Loucy (cell line): ENCODE measurements at regions not wholly inside any gene's neighbourhood (a gene's known extent, or its start where the extent isn't known, plus 50 kb on each side); places are given as distances from the start of the nearest gene placed in this dataset.

Experiments used
- H2AFZ ChIP-seq: fragments of 200-600 bp; sonication (generic); 2 replicates; pipeline ENCODE4 v1.6.0; 2016; ENCODE audit warnings: antibody characterized with exemption, mild to moderate bottlenecking, low read length, moderate library complexity
- H3F3A ChIP-seq: fragments of 200-600 bp; 2 replicates; pipeline ENCODE4 v1.6.0; 2016; ENCODE audit warnings: antibody characterized with exemption, low read depth, mild to moderate bottlenecking
- H3K27me3 ChIP-seq: fragments of 200-600 bp; sonication (generic); 2 replicates; pipeline ENCODE4 v1.6.1; 2014; ENCODE audit warnings: low read length, mild to moderate bottlenecking; ENCODE audit not compliant: insufficient read depth, poor library complexity, severe bottlenecking
- H3K36me3 ChIP-seq: fragments of 200-600 bp; sonication (generic); 2 replicates; pipeline ENCODE4 v1.6.1; 2016; ENCODE audit warnings: low read length; ENCODE audit not compliant: insufficient read depth
- H3K4me1 ChIP-seq: fragments of 200-600 bp; sonication (generic); 2 replicates; pipeline ENCODE4 v1.5.1; 2014; ENCODE audit warnings: low read length, mild to moderate bottlenecking; ENCODE audit not compliant: insufficient read depth, poor library complexity, severe bottlenecking
- H3K4me2 ChIP-seq: fragments of 200-600 bp; sonication (generic); 2 replicates; pipeline ENCODE4 v1.6.0; 2014; ENCODE audit warnings: antibody characterized with exemption, low read length, low read depth, mild to moderate bottlenecking; ENCODE audit not compliant: poor library complexity, severe bottlenecking
- H3K4me3 ChIP-seq: fragments of 200-600 bp; sonication (generic); 2 replicates; pipeline ENCODE4 v1.5.1; 2014; ENCODE audit warnings: low read length, mild to moderate bottlenecking, mixed read lengths; ENCODE audit not compliant: poor library complexity, severe bottlenecking
- H3K79me2 ChIP-seq: fragments of 200-600 bp; sonication (generic); 2 replicates; pipeline ENCODE4 v1.6.1; 2014; ENCODE audit warnings: low read length; ENCODE audit not compliant: insufficient read depth
- H3K9ac ChIP-seq: fragments of 200-600 bp; sonication (generic); 2 replicates; pipeline ENCODE4 v1.6.0; 2014; ENCODE audit warnings: mild to moderate bottlenecking, low read depth, low read length, moderate library complexity; ENCODE audit not compliant: poor library complexity, severe bottlenecking
- H3K9me2 ChIP-seq: fragments of 200-600 bp; sonication (generic); replicated peaks from 2 replicates; pipeline ENCODE4 v1.6.1; 2016; ENCODE audit warnings: low read depth, low read length, mixed read lengths
- H3K9me3 ChIP-seq: fragments of 200-600 bp; sonication (generic); 2 replicates; pipeline ENCODE4 v1.6.1; 2014; ENCODE audit warnings: mild to moderate bottlenecking, antibody characterized with exemption, low read length, low read depth; ENCODE audit not compliant: insufficient read depth
- H4K20me1 ChIP-seq: fragments of 200-600 bp; sonication (generic); 2 replicates; pipeline ENCODE4 v1.6.0; 2014; ENCODE audit warnings: antibody characterized with exemption, low read length, mild to moderate bottlenecking; ENCODE audit not compliant: insufficient read depth, poor library complexity, severe bottlenecking
- CTCF ChIP-seq: fragments of 200-600 bp; sonication (generic); conservative IDR thresholded peaks from 2 replicates; pipeline ENCODE4 v1.5.1; 2014; ENCODE audit warnings: mild to moderate bottlenecking, antibody characterized with exemption, low read length
- EZH2phosphoT487 ChIP-seq: fragments of 200-600 bp; IDR thresholded peaks from 2 replicates; pipeline ENCODE4 v1.6.1; 2018; ENCODE audit warnings: antibody characterized with exemption, mild to moderate bottlenecking, moderate library complexity, borderline replicate concordance

GRCh38 chrX:78456909-78457308 lies 129.5 kb upstream of the CYSLTR1 start:
- H3K9me3 ChIP-seq, result no peaks in the 10 kb centered on the region; the same call in 1 of the 2 replicates
- H3F3A ChIP-seq, result no peaks in the 10 kb centered on the region
- no peaks in the 10 kb centered on the region for H3K79me2 ChIP-seq
- H3K27me3 ChIP-seq, result no peaks in the 10 kb centered on the region
- no peak overlapping the region for H2AFZ ChIP-seq
- no peaks in the 10 kb centered on the region for H3K36me3 ChIP-seq
- no peak overlapping the region for H3K4me3 ChIP-seq
- H3K9ac ChIP-seq, result no peak overlapping the region
- H3K4me2 ChIP-seq, result no peak overlapping the region
- no peaks in the 10 kb centered on the region for H4K20me1 ChIP-seq
- TF ChIP-seq EZH2phosphoT487, result no peak
- no peak for TF ChIP-seq CTCF
- H3K9me2 ChIP-seq, result no peaks in the 10 kb centered on the region
- no peaks in the 10 kb centered on the region for H3K4me1 ChIP-seq

GRCh38 chrX:78455901-78456300 lies 128.5 kb upstream of the CYSLTR1 start:
- Histone ChIP-seq H3F3A (no peaks in the 10 kb centered on the region), H3K27me3 (no peaks in the 10 kb centered on the region), H3K9ac (no peak overlapping the region), H3K36me3 (no peaks in the 10 kb centered on the region), H3K4me2 (no peak overlapping the region), H3K4me3 (no peak overlapping the region), H3K4me1 (no peaks in the 10 kb centered on the region), H3K79me2 (no peaks in the 10 kb centered on the region), H3K9me3 (no peaks in the 10 kb centered on the region; the same call in 1 of the 2 replicates), H2AFZ (no peak overlapping the region), H3K9me2 (no peaks in the 10 kb centered on the region), H4K20me1 (no peaks in the 10 kb centered on the region)
- TF ChIP-seq EZH2phosphoT487 (no peak), CTCF (no peak)

- H4K20me1 ChIP-seq, result no peaks in the 10 kb centered on the region
- no peak for TF ChIP-seq CTCF
- no peak for TF ChIP-seq EZH2phosphoT487
These were observed 124.9 kb upstream of the CYSLTR1 start for GRCh38 chrX:78452356-78452755.

More at GRCh38 chrX:78452356-78452755, 124.9 kb upstream of the CYSLTR1 start:
- H3F3A ChIP-seq, result no peaks in the 10 kb centered on the region
- H3K9me3 ChIP-seq, result no peaks in the 10 kb centered on the region
- no peak overlapping the region for H2AFZ ChIP-seq
- H3K79me2 ChIP-seq, result no peaks in the 10 kb centered on the region
- H3K4me3 ChIP-seq, result no peak overlapping the region
- H3K9me2 ChIP-seq, result no peaks in the 10 kb centered on the region
- H3K9ac ChIP-seq, result no peak overlapping the region
- H3K4me1 ChIP-seq, result no peaks in the 10 kb centered on the region
- H3K27me3 ChIP-seq, result no peaks in the 10 kb centered on the region
- no peaks in the 10 kb centered on the region for H3K36me3 ChIP-seq
- no peak overlapping the region for H3K4me2 ChIP-seq
